ENCODE measurements at regions not wholly inside any gene's neighbourhood (a gene's known extent, or its start where the extent isn't known, plus 50 kb on each side); places are given as distances from the start of the nearest gene placed in this dataset.

- no peaks in the 10 kb centered on the region for H4K20me1 ChIP-seq (ENCODE audit: control insufficient read depth, insufficient read depth, insufficient read length)
- H3K9me3 ChIP-seq (ENCODE audit: control insufficient read depth, low read depth, low read length): no peaks in the 10 kb centered on the region
- H3K27ac Mint-ChIP-seq: no peak overlapping the region
- H2BK120ac ChIP-seq (ENCODE audit: low read depth, low read length, poor library complexity, severe bottlenecking): no peak overlapping the region
- no peak overlapping the region for H2BK5ac ChIP-seq (ENCODE audit: insufficient read length, low read length)
- H3K27me3 Mint-ChIP-seq (ENCODE audit: low read depth): no peaks in the 10 kb centered on the region; the same call in 1 of the 2 replicates
- H3K23me2 ChIP-seq (ENCODE audit: insufficient read length, low read depth, low read length, poor library complexity, severe bottlenecking): no peaks in the 10 kb centered on the region
- no peaks in the 10 kb centered on the region for H3K79me1 ChIP-seq (ENCODE audit: insufficient read depth, low read depth, low read length, poor library complexity, severe bottlenecking)
- H2AK5ac ChIP-seq (ENCODE audit: insufficient read length, low read length): no peak overlapping the region
- H4K5ac ChIP-seq (ENCODE audit: insufficient read length, low read depth, low read length): no peak overlapping the region
- H2BK15ac ChIP-seq (ENCODE audit: low read depth, low read length): no peak overlapping the region
- H3K18ac ChIP-seq (ENCODE audit: insufficient read length, low read depth, low read length): no peak overlapping the region
- H2BK20ac ChIP-seq (ENCODE audit: low read depth, low read length, poor library complexity, severe bottlenecking): no peak overlapping the region
- no peaks in the 10 kb centered on the region for H3K79me2 ChIP-seq (ENCODE audit: insufficient read depth, low read length)
- no peaks in the 10 kb centered on the region for H3K27me3 ChIP-seq (ENCODE audit: insufficient read depth, low read length)
- H3K36me3 Mint-ChIP-seq (ENCODE audit: insufficient read depth in 1 of 3, low read depth in 3 of 3): no peaks in the 10 kb centered on the region
- H2AFZ ChIP-seq (ENCODE audit: low read length): no peak overlapping the region
- no peaks in the 10 kb centered on the region; a peak in 1 of 5 replicates for H3K9me3 Mint-ChIP-seq
- DNase-seq: no peak
- H3T11ph ChIP-seq (ENCODE audit: low read length): no peak overlapping the region
- no peak; the same call in 2 of the 3 replicates for TF ChIP-seq CTCF (conservative IDR thresholded peaks at IDR 0.05)
- H3K27ac ChIP-seq (ENCODE audit: insufficient read length, low read depth, low read length): no peak overlapping the region
- no peak overlapping the region for H3K4me3 Mint-ChIP-seq
- no peak overlapping the region for H3K23ac ChIP-seq (ENCODE audit: insufficient read length, low read depth, low read length)
- no peak overlapping the region for H3K4me2 ChIP-seq (ENCODE audit: insufficient read depth, insufficient read length, low read length)
- no peak overlapping the region for H3K9ac ChIP-seq (ENCODE audit: extremely low read depth, insufficient read length, low read length)
- no peak overlapping the region for H3K56ac ChIP-seq (ENCODE audit: insufficient read length, low read depth, low read length)
- H3K4me1 Mint-ChIP-seq: no peaks in the 10 kb centered on the region
- no peak overlapping the region for H3K14ac ChIP-seq (ENCODE audit: insufficient read depth, low read length)
- H4K91ac ChIP-seq (ENCODE audit: insufficient read length, low read depth, low read length): no peak overlapping the region
- no peak overlapping the region for H3K4ac ChIP-seq (ENCODE audit: low read depth, low read length)
- H3K4me1 ChIP-seq (ENCODE audit: insufficient read depth, low read length): no peaks in the 10 kb centered on the region
- H4K8ac ChIP-seq (replicated peaks; ENCODE audit: insufficient read length, low read depth, low read length): no peak overlapping the region
- H2BK12ac ChIP-seq (ENCODE audit: insufficient read length, low read depth, low read length): no peak overlapping the region
Measured at GRCh38 chr4:62408454-62408853, 1208.3 kb downstream of the ADGRL3 start.

Measured in H9 (cell line).